ENCODE measurements at regions not wholly inside any gene's neighbourhood (a gene's known extent, or its start where the extent isn't known, plus 50 kb on each side); places are given as distances from the start of the nearest gene placed in this dataset.
"Not testable (repeated sequence)": the region's sequence is repeated elsewhere in the genome, so short reads cannot be mapped to it uniquely, and the experiment has no call there.

DNA sequence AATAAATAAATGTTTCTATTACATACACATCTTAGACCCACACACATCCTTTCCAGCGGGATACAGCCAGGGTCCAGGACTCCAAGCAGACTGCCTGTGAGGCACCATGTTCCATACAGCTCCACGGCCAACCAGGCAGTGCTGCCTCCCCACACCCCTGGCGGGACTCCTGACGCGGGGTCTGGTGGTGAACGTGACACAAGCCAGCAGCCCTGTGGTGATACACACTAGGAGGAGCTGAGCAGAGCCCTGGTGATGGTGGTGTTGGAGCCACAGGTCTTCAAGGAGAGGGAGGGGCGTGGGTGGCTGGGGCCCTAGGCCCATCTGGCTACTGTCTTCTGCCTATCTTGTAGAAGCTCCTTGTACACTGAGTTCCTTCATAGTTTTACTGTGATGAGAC lies 53.1 kb upstream of the LPCAT1 start:
- DNase-seq = not testable (repeated sequence)

DNA sequence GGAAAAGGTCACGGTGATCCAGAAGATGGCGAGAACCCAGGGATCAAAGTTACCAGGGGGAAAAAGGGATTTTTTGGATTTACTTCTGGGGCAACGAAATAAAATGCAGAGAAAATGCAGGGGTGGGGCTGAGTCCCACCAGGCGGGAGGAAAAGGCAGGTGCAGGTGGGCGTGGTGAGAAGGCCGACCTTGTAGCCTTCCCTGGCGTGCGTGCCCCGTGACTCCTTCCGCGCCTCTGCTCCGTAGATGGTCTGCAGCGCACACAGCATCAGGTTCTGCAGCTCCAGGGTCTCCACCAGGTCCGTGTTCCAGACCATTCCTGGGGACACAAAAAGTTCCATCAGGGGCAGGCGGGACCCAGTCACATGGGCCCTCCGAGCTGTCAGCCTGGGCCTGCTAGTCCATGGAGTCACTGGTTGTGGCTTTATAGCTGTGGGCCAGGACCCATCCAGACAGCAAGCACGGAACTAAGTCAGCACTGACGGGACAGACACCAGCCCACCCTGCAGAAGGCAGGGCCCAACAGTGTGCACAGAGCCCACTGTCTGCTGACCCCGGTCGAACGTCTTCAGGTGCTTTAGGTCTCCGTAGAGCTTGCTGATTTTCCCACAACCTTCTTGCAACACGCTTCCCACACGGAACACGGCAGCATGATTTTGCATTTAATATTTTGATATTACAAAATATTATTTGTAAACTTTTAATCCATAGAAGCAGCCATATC lies 52.4 kb upstream of the LPCAT1 start:
- DNase-seq = not testable (repeated sequence)

DNA sequence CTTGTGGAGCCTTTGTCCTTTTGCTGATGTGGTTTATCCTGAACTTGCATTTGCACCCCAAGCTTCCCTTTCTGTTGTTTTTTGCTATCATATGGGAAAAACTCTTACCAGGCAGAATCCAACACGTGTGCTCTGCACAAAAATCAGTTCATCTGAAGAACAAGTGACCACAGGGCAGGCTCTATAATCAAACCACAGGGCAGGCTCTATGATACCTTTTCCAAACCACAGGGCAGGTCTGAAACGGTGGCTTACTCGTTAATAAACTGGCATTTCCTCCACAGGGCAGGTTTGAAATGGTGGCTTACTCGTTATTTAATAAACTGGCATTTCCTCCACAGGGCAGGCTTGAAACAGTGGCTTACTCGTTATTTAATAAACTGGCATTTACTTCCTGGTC lies 51.7 kb upstream of the LPCAT1 start:
- DNase-seq = not testable (repeated sequence)

DNA sequence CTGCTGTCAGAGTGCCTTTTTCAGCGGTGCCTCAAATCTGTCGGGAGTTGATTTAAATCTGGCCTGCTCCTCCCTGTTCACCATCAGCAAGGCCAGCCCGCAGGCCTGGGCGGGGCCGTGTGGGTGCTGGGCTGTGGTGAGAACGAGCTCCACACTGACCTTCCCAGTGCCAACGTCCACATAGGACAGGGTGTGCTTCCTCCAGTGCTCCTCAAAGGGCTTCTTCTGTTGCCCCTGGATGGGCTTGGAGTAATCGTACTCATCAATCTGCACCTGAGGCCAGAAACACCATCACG lies 50.2 kb upstream of the LPCAT1 start:
- DNase-seq = not testable (repeated sequence)

DNA sequence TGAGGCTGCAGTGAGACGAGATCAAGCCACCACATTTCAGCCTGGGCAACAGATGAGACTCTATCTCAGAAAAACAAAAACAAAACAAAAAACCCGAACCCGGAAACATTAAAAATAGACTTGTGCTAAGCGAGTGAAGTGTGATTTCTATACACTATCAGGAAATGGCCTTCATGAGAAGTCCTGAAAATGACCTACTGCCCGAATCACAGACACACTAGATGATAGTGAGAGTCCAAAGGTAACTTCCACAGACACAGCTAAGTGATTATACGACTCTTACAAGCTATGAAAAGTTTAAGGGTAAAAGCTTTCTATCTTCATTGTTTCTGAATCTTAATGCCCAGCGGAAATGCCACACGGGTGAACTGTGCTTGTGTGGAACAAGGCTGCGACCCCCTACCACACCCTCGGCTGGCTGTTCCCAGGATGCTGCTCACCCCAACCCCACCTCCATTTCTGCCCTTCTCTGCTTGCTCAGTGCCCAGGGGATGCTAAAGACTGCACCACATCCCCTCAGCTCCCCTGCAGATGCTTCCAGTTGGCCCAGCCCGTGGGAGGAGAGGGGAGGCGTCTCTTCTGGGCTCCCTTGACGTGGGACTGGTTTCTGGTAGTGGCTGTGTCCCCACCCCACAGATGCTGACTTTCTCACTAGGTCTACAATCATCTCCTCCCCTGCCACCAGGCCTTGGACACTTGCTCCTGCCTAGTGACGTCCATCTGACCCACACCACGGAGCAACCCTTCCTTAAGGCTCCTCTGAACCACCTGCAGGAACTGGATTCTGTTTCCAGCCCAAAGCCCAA lies 49.7 kb upstream of the LPCAT1 start:
- DNase-seq = not testable (repeated sequence)
